Bronchial epithelial cell (primary cell): ENCODE measurements at regions not wholly inside any gene's neighbourhood (a gene's known extent, or its start where the extent isn't known, plus 50 kb on each side); places are given as distances from the start of the nearest gene placed in this dataset.
A peak's percentile ranks its signal among the peaks of the same experiment; 100 is the strongest.

Experiments
- DNase-seq: peaks from one replicate; pipeline ENCODE4 v3.0.0-alpha.2; 2010; ENCODE audit warnings: low read depth
- FAIRE-seq: peaks from 2 replicates; lab custom pipeline; 2011; peaks lifted over from hg19 to GRCh38; lab: Jason Lieb, UNC
- H3K27me3 ChIP-seq: 2 replicates; pipeline ENCODE4 v1.5.1; 2011; ENCODE audit warnings: low read length; ENCODE audit not compliant: control insufficient read depth, insufficient read depth
- H3K36me3 ChIP-seq: 2 replicates; pipeline ENCODE4 v1.5.1; 2011; ENCODE audit warnings: low read length; ENCODE audit not compliant: control insufficient read depth, insufficient read depth
- H3K4me3 ChIP-seq: 2 replicates; pipeline ENCODE4 v1.5.1; 2011; ENCODE audit warnings: mild to moderate bottlenecking, low read depth, low read length, control low read depth
- TF ChIP-seq, protein P1 (sequence below): IDR thresholded peaks from 2 replicates; pipeline ENCODE4 v1.5.1; 2011; ENCODE audit warnings: mild to moderate bottlenecking, moderate library complexity, low read length, control low read depth, inconsistent platforms; ENCODE audit not compliant: insufficient read depth, severe bottlenecking

DNA sequence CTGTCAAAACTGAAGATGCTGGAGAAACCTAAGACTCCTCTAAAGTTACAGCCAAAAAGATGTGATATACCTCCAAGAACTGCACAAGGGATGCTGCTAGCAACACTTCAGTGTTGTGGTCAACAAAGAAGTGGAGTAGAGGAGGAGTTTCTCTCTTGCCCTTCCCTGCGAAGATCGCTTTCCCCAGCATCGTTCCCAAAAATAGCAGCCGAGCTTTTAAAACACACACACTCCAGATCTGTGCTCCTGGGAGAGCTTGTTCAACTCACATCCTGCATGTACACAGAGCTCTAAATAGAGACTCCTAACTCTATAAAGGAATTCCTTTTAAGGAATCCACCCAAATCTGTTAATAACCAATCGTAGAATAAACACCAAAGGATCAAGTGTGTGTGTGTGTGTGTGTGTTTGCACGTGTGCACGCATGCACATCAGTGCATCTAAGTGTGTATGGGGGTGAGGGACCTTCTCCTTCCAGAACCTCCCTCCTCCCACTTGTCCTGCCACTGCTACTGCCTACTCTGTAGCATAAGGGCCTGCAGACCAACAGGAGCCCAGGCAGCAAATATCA is 58.5 kb downstream of the PSMG1 start:
- FAIRE-seq, result no peak
- TF ChIP-seq, protein P1, sequence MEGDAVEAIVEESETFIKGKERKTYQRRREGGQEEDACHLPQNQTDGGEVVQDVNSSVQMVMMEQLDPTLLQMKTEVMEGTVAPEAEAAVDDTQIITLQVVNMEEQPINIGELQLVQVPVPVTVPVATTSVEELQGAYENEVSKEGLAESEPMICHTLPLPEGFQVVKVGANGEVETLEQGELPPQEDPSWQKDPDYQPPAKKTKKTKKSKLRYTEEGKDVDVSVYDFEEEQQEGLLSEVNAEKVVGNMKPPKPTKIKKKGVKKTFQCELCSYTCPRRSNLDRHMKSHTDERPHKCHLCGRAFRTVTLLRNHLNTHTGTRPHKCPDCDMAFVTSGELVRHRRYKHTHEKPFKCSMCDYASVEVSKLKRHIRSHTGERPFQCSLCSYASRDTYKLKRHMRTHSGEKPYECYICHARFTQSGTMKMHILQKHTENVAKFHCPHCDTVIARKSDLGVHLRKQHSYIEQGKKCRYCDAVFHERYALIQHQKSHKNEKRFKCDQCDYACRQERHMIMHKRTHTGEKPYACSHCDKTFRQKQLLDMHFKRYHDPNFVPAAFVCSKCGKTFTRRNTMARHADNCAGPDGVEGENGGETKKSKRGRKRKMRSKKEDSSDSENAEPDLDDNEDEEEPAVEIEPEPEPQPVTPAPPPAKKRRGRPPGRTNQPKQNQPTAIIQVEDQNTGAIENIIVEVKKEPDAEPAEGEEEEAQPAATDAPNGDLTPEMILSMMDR, result no peak
- H3K27me3 ChIP-seq, result no peaks in the 10 kb centered on the region
- DNase-seq, result no peak
- H3K36me3 ChIP-seq, result no peaks in the 10 kb centered on the region
- no peak overlapping the region for H3K4me3 ChIP-seq

DNA sequence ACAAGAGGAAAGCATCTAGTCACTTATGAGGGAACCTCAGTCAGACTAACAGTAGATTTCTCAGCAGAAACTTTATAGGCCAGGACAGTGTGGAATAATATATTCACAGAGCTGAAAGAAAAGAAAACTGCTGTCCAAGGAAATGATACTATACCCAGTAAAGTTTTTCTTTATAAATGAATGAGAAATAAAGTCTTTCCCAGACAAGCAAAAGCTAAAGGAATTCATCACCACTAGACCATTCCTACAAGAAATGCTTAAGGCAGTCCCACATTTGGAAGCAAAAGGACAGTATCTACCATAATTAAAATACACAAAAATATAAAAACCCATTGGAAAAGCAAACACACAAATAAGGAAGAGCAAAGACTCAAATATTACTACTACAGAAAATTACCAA is 59.9 kb downstream of the PSMG1 start:
- no peaks in the 10 kb centered on the region for H3K36me3 ChIP-seq
- DNase-seq (no peak), FAIRE-seq (no peak)
- TF ChIP-seq, protein P1, result no peak
- H3K27me3 ChIP-seq, result no peaks in the 10 kb centered on the region
- no peak overlapping the region for H3K4me3 ChIP-seq

DNA sequence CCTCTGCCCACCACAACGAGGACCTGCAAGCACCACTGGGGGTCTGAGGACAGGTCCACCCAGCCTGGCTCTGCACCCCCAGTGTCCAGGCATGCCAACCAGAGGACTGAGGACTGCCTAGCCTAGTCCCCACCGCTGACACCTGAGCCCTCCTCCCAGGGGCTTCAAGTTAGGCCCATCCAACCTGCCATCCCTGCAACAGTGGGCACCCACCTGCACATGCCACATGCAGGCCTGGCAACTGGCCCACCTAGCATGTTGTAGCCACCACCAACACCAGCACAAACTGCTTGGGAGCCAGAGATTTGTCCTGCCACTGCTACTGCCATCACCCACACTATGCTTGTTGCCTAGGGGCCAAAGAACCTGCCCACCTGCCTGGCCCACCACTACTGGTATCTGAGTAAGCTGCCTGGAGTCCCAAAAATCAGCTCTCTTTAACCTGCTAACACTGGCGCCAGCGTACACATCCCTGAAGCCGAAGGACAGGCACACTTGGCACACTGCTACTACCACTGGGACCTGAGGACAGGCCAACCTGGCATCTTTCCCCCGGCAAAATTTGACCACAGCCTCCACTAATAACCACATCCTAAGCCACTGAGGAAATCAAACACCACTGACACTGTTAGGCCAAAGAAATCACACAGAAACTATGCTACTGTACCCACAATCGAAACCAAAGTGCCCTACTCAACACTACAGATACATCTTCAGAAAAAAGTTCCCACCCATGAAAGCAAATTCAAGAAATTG is 61.5 kb downstream of the PSMG1 start:
- Histone ChIP-seq H3K36me3 (no peaks in the 10 kb centered on the region), H3K27me3 (no peaks in the 10 kb centered on the region), H3K4me3 (no peak overlapping the region)
- TF ChIP-seq, protein P1, result no peak
- no peak for FAIRE-seq
- no peak for DNase-seq

DNA sequence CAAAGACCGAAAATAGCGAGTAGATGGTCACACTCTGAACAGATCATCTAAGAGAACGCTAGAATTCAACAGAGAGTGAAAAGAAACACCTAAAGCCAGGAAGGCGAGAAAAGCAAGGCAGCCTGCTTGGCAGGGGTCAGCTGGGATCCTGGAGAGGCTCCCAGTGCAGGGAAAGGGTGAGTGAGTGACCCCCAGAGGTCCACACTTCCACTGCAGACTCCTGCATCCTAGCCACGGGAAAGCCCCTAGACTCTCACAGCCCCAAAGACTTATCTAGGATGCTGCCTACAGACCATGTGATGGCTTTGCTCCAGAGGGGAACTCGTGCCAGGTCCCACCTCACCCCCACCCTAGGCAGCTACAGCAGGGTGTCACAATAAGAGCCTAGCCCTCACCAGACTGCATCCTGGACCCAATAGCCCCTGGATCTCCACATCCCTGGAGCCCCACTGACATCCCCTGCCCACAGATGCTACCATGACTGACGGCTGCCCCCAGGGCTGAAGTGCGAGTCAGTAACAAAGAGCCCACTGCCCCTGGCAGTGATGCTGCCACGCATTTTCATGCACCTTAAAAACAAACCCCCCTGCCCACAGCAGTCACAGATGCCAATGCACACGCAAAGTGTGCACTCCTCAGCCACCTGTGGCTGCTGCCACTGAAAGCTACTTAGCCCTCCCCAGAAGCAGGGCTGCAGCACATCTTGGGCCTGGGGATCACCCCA is 62.2 kb downstream of the PSMG1 start:
- TF ChIP-seq, protein P1, result no peak

DNA sequence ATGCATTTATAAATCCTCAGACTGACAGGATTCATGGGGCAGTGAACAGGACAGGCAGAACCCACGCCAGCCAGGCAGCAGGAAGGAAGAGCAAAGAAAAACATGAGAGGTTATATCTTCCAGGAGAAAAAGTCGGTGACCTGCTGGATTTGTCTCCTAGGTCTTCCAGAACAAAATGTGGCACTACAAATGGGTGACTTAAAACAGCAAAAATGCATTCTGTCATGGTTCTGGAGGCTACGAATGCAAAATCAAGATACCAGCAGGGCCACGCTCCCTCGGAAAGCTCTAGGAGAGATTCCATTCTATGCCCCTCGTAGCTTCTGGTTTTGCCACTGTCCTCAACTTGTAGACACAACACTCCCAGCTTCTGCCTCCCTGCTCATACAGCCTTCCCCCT is 63.4 kb downstream of the PSMG1 start:
- H3K36me3 ChIP-seq, result no peaks in the 10 kb centered on the region
- H3K4me3 ChIP-seq, result no peak overlapping the region
- DNase-seq (no peak), FAIRE-seq (peak; percentile 18)
- TF ChIP-seq, protein P1, result no peak
- H3K27me3 ChIP-seq, result no peaks in the 10 kb centered on the region

More for the DNA sequence above, 62.2 kb downstream of the PSMG1 start:
- no peaks in the 10 kb centered on the region for H3K27me3 ChIP-seq
- FAIRE-seq (no peak), DNase-seq (no peak)
- no peaks in the 10 kb centered on the region for H3K36me3 ChIP-seq
- H3K4me3 ChIP-seq, result no peak overlapping the region
